ENCODE measurements at regions not wholly inside any gene's neighbourhood (a gene's known extent, or its start where the extent isn't known, plus 50 kb on each side); places are given as distances from the start of the nearest gene placed in this dataset.
"Not testable (repeated sequence)": the region's sequence is repeated elsewhere in the genome, so short reads cannot be mapped to it uniquely, and the experiment has no call there.

- POLR2A ChIA-PET = no interaction called here
- H3K27ac ChIP-seq (ENCODE audit: low read depth, low read length) = no peak overlapping the region
- TF ChIP-seq, protein P1, sequence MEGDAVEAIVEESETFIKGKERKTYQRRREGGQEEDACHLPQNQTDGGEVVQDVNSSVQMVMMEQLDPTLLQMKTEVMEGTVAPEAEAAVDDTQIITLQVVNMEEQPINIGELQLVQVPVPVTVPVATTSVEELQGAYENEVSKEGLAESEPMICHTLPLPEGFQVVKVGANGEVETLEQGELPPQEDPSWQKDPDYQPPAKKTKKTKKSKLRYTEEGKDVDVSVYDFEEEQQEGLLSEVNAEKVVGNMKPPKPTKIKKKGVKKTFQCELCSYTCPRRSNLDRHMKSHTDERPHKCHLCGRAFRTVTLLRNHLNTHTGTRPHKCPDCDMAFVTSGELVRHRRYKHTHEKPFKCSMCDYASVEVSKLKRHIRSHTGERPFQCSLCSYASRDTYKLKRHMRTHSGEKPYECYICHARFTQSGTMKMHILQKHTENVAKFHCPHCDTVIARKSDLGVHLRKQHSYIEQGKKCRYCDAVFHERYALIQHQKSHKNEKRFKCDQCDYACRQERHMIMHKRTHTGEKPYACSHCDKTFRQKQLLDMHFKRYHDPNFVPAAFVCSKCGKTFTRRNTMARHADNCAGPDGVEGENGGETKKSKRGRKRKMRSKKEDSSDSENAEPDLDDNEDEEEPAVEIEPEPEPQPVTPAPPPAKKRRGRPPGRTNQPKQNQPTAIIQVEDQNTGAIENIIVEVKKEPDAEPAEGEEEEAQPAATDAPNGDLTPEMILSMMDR (IDR thresholded peaks at IDR 0.05; ENCODE audit: low read depth, low read length) = no peak
- H3K27me3 ChIP-seq (ENCODE audit: control insufficient read depth, insufficient read depth, low read length) = no peaks in the 10 kb centered on the region
- no peak overlapping the region for H3K4me3 ChIP-seq (ENCODE audit: low read depth, low read length)
- DNase-seq (ENCODE audit: low read depth, low spot score) = no peak
- no peaks in the 10 kb centered on the region for H3K9me3 ChIP-seq (ENCODE audit: control insufficient read depth, insufficient read depth, low read length)
- CTCF ChIA-PET = no interaction called here
Observed at GRCh38 chr2:183901931-183902330, 696.4 kb upstream of the ZNF804A start.

DNA sequence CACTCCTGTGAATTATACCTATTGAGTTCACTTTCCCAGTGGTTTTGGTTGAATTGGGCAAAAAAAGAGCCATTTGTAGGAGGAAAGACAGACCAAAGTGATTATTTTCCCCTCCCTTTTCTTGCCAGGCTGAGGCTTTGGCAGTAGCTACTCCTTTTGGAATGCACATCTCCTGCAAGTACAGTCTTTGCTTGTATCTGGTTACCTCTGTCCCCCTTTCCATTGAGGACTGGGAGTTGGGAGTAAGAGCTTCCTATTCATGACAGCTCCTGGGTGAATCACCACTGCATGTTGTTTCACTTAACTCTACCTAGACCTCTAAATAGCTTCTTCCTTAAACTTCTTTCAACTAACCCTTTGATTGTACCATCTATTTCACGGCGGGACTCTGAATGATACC is 695.3 kb upstream of the ZNF804A start:
- CTCF ChIA-PET = no interaction called here
- Histone ChIP-seq H3K9me3 (ENCODE audit: control insufficient read depth, insufficient read depth, low read length) (no peaks in the 10 kb centered on the region), H3K27me3 (ENCODE audit: control insufficient read depth, insufficient read depth, low read length) (no peaks in the 10 kb centered on the region), H3K4me3 (ENCODE audit: low read depth, low read length) (no peak overlapping the region), H3K27ac (ENCODE audit: low read depth, low read length) (no peak overlapping the region)
- DNase-seq (ENCODE audit: low read depth, low spot score) = no peak
- TF ChIP-seq, protein P1 (IDR thresholded peaks at IDR 0.05; ENCODE audit: low read depth, low read length) = no peak
- POLR2A ChIA-PET = no interaction called here

GRCh38 chr2:183916041-183916440 is 682.3 kb upstream of the ZNF804A start:
- POLR2A ChIA-PET; CTCF ChIA-PET; H3K27me3 ChIP-seq (ENCODE audit: control insufficient read depth, insufficient read depth, low read length); DNase-seq (ENCODE audit: low read depth, low spot score); H3K9me3 ChIP-seq (ENCODE audit: control insufficient read depth, insufficient read depth, low read length); H3K27ac ChIP-seq (ENCODE audit: low read depth, low read length); H3K4me3 ChIP-seq (ENCODE audit: low read depth, low read length): not testable (repeated sequence)

- no peaks in the 10 kb centered on the region for H3K27me3 ChIP-seq (ENCODE audit: control insufficient read depth, insufficient read depth, low read length)
Observed at GRCh38 chr2:183919167-183919566, 679.2 kb upstream of the ZNF804A start.

GRCh38 chr2:183919926-183920325 is 678.4 kb upstream of the ZNF804A start:
- CTCF ChIA-PET = no interaction called here
- DNase-seq (ENCODE audit: low read depth, low spot score) = no peak
- Histone ChIP-seq H3K4me3 (ENCODE audit: low read depth, low read length) (no peak overlapping the region), H3K27me3 (ENCODE audit: control insufficient read depth, insufficient read depth, low read length) (no peaks in the 10 kb centered on the region), H3K27ac (ENCODE audit: low read depth, low read length) (no peak overlapping the region), H3K9me3 (ENCODE audit: control insufficient read depth, insufficient read depth, low read length) (no peaks in the 10 kb centered on the region; the same call in 1 of the 2 replicates)
- POLR2A ChIA-PET = no interaction called here
- TF ChIP-seq, protein P1 (IDR thresholded peaks at IDR 0.05; ENCODE audit: low read depth, low read length) = no peak

More at GRCh38 chr2:183919167-183919566, 679.2 kb upstream of the ZNF804A start:
- Histone ChIP-seq H3K4me3 (ENCODE audit: low read depth, low read length) (no peak overlapping the region), H3K9me3 (ENCODE audit: control insufficient read depth, insufficient read depth, low read length) (no peaks in the 10 kb centered on the region; the same call in 1 of the 2 replicates), H3K27ac (ENCODE audit: low read depth, low read length) (no peak overlapping the region)
- TF ChIP-seq, protein P1 (IDR thresholded peaks at IDR 0.05; ENCODE audit: low read depth, low read length) = no peak
- ChIA-PET POLR2A (no interaction called here), CTCF (no interaction called here)
- DNase-seq (ENCODE audit: low read depth, low spot score) = no peak

DNA sequence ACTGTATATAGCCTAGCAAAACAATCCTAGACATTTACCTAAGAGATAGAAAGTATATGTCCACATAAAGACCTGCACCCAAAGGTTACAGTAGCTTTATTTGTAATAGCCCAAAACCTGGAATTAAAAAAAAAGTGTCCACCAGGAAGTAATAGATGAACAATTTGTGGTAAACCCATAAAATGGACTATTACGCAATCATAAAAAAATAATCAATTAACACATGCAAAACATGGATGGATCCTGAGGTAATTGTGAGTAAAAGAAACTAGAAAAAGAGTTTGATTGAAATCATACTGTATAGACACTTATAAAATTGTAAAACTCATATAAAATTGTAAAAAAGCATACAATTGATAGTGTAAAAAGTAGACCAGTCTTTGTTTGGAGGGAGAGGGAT is 673.0 kb upstream of the ZNF804A start:
- Histone ChIP-seq H3K4me3 (ENCODE audit: low read depth, low read length) (no peak overlapping the region), H3K27ac (ENCODE audit: low read depth, low read length) (no peak overlapping the region), H3K9me3 (ENCODE audit: control insufficient read depth, insufficient read depth, low read length) (no peaks in the 10 kb centered on the region; the same call in 1 of the 2 replicates), H3K27me3 (ENCODE audit: control insufficient read depth, insufficient read depth, low read length) (no peaks in the 10 kb centered on the region)
- TF ChIP-seq, protein P1 (IDR thresholded peaks at IDR 0.05; ENCODE audit: low read depth, low read length) = no peak
- DNase-seq (ENCODE audit: low read depth, low spot score) = no peak
- ChIA-PET CTCF (no interaction called here), POLR2A (no interaction called here)
